ENCODE measurements at regions not wholly inside any gene's neighbourhood (a gene's known extent, or its start where the extent isn't known, plus 50 kb on each side); places are given as distances from the start of the nearest gene placed in this dataset.

DNA sequence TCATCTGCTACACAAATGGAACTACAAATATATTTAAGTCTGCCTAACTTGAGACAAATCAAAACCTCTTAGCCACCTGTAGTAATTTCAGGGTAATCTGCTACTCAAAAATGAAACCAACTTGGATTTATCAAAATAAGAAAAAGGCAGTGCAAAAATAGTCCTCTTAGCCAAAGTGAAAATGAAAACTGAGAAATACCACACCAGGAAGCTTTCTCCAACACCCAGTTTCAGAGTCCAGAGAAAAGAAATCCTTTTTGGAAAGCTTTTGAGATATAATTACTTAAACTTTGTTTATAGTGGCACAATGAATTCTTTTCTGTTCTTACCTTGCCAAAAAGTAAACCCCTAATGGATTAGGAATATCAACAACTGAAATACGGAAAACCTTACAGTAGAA, 990.4 kb downstream of the EFNA5 start (continued):
- TF ChIP-seq TCF4 (CRISPR knock-in tag; IDR thresholded peaks at IDR 0.05; ENCODE audit: borderline replicate concordance) (no peak), ISL1 (CRISPR knock-in tag; IDR thresholded peaks at IDR 0.05) (no peak), ZFP30 (CRISPR knock-in tag; IDR thresholded peaks at IDR 0.05) (no peak), GLIS3 (CRISPR knock-in tag; IDR thresholded peaks at IDR 0.05) (no peak), CSDC2 (CRISPR knock-in tag; IDR thresholded peaks at IDR 0.05) (no peak)
- TF ChIP-seq, protein P1, sequence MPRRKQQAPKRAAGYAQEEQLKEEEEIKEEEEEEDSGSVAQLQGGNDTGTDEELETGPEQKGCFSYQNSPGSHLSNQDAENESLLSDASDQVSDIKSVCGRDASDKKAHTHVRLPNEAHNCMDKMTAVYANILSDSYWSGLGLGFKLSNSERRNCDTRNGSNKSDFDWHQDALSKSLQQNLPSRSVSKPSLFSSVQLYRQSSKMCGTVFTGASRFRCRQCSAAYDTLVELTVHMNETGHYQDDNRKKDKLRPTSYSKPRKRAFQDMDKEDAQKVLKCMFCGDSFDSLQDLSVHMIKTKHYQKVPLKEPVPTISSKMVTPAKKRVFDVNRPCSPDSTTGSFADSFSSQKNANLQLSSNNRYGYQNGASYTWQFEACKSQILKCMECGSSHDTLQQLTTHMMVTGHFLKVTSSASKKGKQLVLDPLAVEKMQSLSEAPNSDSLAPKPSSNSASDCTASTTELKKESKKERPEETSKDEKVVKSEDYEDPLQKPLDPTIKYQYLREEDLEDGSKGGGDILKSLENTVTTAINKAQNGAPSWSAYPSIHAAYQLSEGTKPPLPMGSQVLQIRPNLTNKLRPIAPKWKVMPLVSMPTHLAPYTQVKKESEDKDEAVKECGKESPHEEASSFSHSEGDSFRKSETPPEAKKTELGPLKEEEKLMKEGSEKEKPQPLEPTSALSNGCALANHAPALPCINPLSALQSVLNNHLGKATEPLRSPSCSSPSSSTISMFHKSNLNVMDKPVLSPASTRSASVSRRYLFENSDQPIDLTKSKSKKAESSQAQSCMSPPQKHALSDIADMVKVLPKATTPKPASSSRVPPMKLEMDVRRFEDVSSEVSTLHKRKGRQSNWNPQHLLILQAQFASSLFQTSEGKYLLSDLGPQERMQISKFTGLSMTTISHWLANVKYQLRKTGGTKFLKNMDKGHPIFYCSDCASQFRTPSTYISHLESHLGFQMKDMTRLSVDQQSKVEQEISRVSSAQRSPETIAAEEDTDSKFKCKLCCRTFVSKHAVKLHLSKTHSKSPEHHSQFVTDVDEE (CRISPR knock-in tag; IDR thresholded peaks at IDR 0.05), result no peak

DNA sequence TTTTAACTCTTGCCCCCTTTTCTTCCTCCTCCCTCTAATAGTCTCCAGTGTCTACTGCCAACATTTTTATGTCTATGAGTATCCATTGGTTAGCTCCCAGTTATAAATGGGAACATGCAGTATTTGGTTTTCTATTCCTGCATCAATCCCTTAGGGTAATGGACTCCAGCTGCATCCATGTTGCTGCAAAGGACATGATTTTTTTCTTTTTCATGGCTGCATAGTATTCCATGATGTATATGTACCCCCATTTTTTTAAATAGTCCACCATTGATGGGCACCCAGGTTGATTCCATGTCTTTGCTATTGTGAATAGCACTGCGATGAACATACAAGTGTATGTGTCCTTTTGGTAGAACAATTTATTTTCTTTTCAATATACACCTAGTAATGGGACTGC, 993.7 kb downstream of the EFNA5 start:
- no peak for ATAC-seq

More for the DNA sequence above, 993.7 kb downstream of the EFNA5 start:
- TF ChIP-seq PPARA (CRISPR knock-in tag; IDR thresholded peaks at IDR 0.05; ENCODE audit: borderline replicate concordance), result no peak
- TF ChIP-seq OSR1 (CRISPR knock-in tag; IDR thresholded peaks at IDR 0.05), result no peak
- TF ChIP-seq ESRRG (CRISPR knock-in tag; IDR thresholded peaks at IDR 0.05), result no peak
- no peak for TF ChIP-seq ZNF565 (CRISPR knock-in tag; conservative IDR thresholded peaks at IDR 0.05; ENCODE audit: low read depth)
- no peak for TF ChIP-seq CSRNP3 (CRISPR knock-in tag; IDR thresholded peaks at IDR 0.05)
- TF ChIP-seq, protein P1 (CRISPR knock-in tag; IDR thresholded peaks at IDR 0.05), result no peak
- TF ChIP-seq ZC3H10 (CRISPR knock-in tag; IDR thresholded peaks at IDR 0.05), result no peak
- no peak for TF ChIP-seq BACH2 (CRISPR knock-in tag; IDR thresholded peaks at IDR 0.05; ENCODE audit: borderline replicate concordance)
- no peak for TF ChIP-seq CREB5 (CRISPR knock-in tag; IDR thresholded peaks at IDR 0.05; ENCODE audit: low read depth)
- TF ChIP-seq GLIS3 (CRISPR knock-in tag; IDR thresholded peaks at IDR 0.05), result no peak
- no peak for TF ChIP-seq SNAI2 (CRISPR knock-in tag; IDR thresholded peaks at IDR 0.05)
- no peak for TF ChIP-seq TCF4 (CRISPR knock-in tag; IDR thresholded peaks at IDR 0.05; ENCODE audit: borderline replicate concordance)
- TF ChIP-seq ZFP3 (CRISPR knock-in tag; IDR thresholded peaks at IDR 0.05), result no peak
- no peak for TF ChIP-seq ARNTL (CRISPR knock-in tag; IDR thresholded peaks at IDR 0.05; ENCODE audit: borderline replicate concordance, low read depth)
- TF ChIP-seq ZFP30 (CRISPR knock-in tag; IDR thresholded peaks at IDR 0.05), result no peak
- no peak for TF ChIP-seq ISL1 (CRISPR knock-in tag; IDR thresholded peaks at IDR 0.05)
- TF ChIP-seq RARB (CRISPR knock-in tag; IDR thresholded peaks at IDR 0.05), result no peak
- TF ChIP-seq, protein P2, sequence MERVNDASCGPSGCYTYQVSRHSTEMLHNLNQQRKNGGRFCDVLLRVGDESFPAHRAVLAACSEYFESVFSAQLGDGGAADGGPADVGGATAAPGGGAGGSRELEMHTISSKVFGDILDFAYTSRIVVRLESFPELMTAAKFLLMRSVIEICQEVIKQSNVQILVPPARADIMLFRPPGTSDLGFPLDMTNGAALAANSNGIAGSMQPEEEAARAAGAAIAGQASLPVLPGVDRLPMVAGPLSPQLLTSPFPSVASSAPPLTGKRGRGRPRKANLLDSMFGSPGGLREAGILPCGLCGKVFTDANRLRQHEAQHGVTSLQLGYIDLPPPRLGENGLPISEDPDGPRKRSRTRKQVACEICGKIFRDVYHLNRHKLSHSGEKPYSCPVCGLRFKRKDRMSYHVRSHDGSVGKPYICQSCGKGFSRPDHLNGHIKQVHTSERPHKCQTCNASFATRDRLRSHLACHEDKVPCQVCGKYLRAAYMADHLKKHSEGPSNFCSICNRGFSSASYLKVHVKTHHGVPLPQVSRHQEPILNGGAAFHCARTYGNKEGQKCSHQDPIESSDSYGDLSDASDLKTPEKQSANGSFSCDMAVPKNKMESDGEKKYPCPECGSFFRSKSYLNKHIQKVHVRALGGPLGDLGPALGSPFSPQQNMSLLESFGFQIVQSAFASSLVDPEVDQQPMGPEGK (CRISPR knock-in tag; IDR thresholded peaks at IDR 0.05; ENCODE audit: borderline replicate concordance), result no peak
- TF ChIP-seq CSDC2 (CRISPR knock-in tag; IDR thresholded peaks at IDR 0.05), result no peak
- no peak for TF ChIP-seq ZNF70 (CRISPR knock-in tag; IDR thresholded peaks at IDR 0.05)
